Stimulated activated CD4-positive, alpha-beta T cell treated with anti-CD3 and anti-CD28 coated beads, Interleukin-15, amount 100 ng/mL, for 24 hours (primary cell): ENCODE measurements at regions not wholly inside any gene's neighbourhood (a gene's known extent, or its start where the extent isn't known, plus 50 kb on each side); places are given as distances from the start of the nearest gene placed in this dataset.
"Not testable (repeated sequence)": the region's sequence is repeated elsewhere in the genome, so short reads cannot be mapped to it uniquely, and the experiment has no call there.

Source experiments
- DNase-seq: peaks from one replicate; pipeline ENCODE4 v3.0.0-alpha.2; 2020

DNA sequence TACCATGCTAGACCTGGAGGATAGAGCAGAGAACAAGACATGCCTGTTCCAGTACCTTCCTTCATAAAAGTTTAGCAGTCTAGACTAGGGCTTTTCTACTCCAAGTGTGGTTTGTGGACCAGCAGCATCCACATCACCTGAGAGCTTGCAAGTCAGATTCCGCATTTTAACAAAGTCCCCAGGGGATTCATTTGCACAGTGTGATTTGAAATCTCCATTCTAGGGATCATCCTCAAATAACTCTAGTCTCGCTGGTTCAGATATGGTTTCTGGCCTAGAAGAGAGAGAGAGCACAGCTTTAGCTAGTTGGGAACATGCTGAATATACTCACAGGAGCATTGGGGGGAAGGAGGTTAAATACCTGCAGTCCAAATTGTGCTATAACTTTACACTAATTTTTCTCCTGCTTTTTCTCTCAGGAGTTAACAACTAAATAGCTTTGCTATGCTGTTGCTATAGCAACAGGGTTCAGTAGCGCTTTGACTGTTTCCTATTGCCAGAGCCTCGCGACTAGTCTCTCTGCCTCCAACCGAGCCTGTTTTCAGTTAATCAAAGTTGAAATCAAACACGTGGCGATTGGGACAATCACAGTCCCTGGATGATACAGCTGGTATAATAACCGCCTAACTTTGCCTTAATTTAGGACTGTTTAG is 64.0 kb upstream of the RASGRF1 start:
- DNase-seq: no peak

DNA sequence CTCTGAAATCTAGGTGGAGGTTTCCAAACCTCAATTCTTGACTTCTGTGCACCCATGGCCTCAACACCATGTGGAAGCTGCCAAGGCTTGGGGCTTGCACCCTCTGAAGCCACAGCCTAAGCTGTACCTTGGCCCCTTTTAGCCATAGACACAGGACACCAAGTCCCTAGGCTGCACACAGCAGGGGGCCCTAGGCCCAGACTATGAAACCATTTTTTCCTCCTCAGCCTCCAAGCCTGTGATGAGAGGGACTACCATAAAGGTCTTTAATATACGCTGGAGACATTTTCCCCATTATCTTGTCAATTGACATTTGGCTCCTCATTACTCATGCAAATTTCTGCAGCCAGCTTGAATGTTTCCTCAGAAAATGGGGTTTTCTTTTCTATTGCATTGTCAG is 53.7 kb upstream of the RASGRF1 start:
- not testable (repeated sequence) for DNase-seq

DNA sequence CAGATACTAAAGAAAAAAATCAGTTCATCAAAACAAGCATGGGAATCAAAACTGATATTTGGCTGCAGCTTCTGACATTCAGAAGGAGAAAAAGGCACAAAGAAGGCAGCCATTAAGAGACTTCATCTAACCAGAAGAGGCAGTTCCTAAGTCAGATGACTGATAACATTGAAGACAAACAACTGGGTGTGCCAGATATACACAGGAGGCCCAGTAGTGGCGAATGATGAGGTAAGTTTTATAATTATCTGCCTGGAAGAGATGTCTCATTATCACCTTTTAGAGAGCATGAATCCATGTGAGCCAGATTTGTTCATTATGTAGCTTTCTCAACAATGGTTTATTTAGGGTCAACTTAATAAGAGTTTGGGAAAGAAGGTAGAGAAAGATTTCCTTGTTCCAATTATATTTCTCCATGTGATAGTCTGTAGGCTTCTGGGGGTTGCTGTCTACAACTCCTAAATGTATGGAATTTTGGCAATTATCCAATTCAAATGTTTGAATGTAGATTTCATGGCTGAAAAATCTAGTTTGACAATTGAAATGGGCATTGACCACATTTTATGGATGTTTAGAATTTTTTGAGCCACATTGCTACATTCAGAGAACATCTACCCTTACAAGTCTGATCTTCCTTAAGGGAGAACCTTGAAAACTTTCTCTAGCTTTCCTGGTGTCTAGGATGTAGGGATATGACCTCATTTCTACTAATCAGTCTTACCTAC is 50.4 kb upstream of the RASGRF1 start:
- DNase-seq: no peak
